Endodermal cell (in vitro differentiated cells): ENCODE measurements at regions not wholly inside any gene's neighbourhood (a gene's known extent, or its start where the extent isn't known, plus 50 kb on each side); places are given as distances from the start of the nearest gene placed in this dataset.

Experiments used
- DNase-seq: peaks from one replicate; pipeline ENCODE4 v3.0.0-alpha.2; 2017
- H3K27ac ChIP-seq: 2 replicates; pipeline ENCODE4 v1.5.1; 2013; ENCODE audit warnings: mild to moderate bottlenecking, low read depth, low read length, moderate library complexity
- H3K27me3 ChIP-seq: 2 replicates; pipeline ENCODE4 v1.6.1; 2013; ENCODE audit warnings: mild to moderate bottlenecking, low read length, moderate library complexity; ENCODE audit not compliant: insufficient read depth, control insufficient read depth, poor library complexity, severe bottlenecking
- H3K36me3 ChIP-seq: 2 replicates; pipeline ENCODE4 v1.7.0; 2013; ENCODE audit warnings: mild to moderate bottlenecking, low read length, moderate library complexity; ENCODE audit not compliant: control insufficient read depth, insufficient read depth
- H3K4me1 ChIP-seq: one replicate; pipeline ENCODE4 v1.7.0; 2013; ENCODE audit warnings: low read length; ENCODE audit not compliant: control insufficient read depth, insufficient read depth
- H3K4me3 ChIP-seq: 2 replicates; pipeline ENCODE4 v1.5.1; 2013; ENCODE audit warnings: mild to moderate bottlenecking, low read length, moderate library complexity
- H3K9ac ChIP-seq: 2 replicates; pipeline ENCODE4 v1.6.1; 2013; ENCODE audit warnings: mild to moderate bottlenecking, low read length, moderate library complexity; ENCODE audit not compliant: poor library complexity, severe bottlenecking; ENCODE audit errors: extremely low read depth
- H3K9me3 ChIP-seq: 2 replicates; pipeline ENCODE4 v1.6.1; 2013; ENCODE audit warnings: mild to moderate bottlenecking, low read length, moderate library complexity; ENCODE audit not compliant: control insufficient read depth
- H3K27ac Mint-ChIP-seq: 2 replicates; pipeline ENCODE4 v1.8.0; 2020; ENCODE audit warnings: mixed read lengths
- H3K27me3 Mint-ChIP-seq: 2 replicates; pipeline ENCODE4 v1.8.0; 2021; ENCODE audit warnings: mild to moderate bottlenecking, mixed read lengths; ENCODE audit not compliant: insufficient read depth
- H3K36me3 Mint-ChIP-seq: 2 replicates; pipeline ENCODE4 v1.8.0; 2020; ENCODE audit warnings: low read depth, mixed read lengths
- H3K4me1 Mint-ChIP-seq: 2 replicates; pipeline ENCODE4 v1.8.0; 2020; ENCODE audit warnings: mixed read lengths
- H3K4me3 Mint-ChIP-seq: 2 replicates; pipeline ENCODE4 v1.8.0; 2020; ENCODE audit warnings: mild to moderate bottlenecking, moderate library complexity, mixed read lengths
- H3K9me3 Mint-ChIP-seq: 2 replicates; pipeline ENCODE4 v1.8.0; 2020; ENCODE audit warnings: mild to moderate bottlenecking, mixed read lengths
- WGBS, 2 experiments: methylation state at CpG; one replicate each; pipeline versions ENCODE4 v1.1.5 to v1.1.7; 2013; ENCODE audit warnings: missing lambda C conversion rate in 2 of 2, mixed read lengths in 1 of 2; ENCODE audit not compliant: insufficient coverage in 1 of 2, insufficient read length in 1 of 2; 5-methylcytosine and 5-hydroxymethylcytosine counted together
- TF ChIP-seq, protein P1 (sequence below): fragments of 200-600 bp; sonication (generic); conservative IDR thresholded peaks from 2 replicates; pipeline ENCODE4 v1.5.0; 2021; ENCODE audit warnings: antibody characterized with exemption, mild to moderate bottlenecking

DNA sequence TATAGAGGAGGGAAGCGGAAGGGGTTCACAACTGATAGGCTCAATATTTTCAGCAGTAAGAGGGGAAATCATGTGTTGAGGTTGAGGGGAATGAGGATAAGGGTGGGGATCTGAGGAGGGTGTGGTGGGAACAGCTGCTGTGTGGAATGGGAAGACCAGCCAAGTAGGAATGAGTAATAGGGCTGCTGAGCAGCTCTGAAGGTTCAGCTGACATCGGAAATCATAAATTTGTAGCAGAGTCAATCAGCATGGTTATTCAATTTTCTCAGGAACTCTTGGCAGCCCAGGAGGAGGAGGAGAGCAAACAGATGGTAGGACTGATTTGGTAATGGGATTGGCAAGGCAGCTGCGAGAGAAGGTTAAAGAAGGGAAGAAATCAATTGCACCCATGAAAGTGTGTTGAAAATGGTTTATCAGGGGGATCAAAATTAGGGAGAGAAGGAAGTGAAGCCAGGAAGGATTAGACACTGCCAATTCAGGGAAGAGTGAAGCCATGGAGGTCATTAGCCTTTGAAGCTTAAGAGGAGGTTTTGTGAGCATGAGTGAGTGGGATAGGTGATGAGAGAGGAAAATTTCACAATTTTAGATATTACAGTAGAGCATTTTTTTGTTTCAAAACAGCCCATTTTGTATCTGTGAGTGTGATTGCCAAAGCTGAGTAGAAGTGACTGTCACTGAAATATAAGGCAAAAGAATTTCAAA is 82.6 kb downstream of the PCDH7 start:
- no peak overlapping the region for H3K4me3 Mint-ChIP-seq
- H3K9me3 Mint-ChIP-seq = peaks cover 20% of the 10 kb centered on the region
- H3K4me1 Mint-ChIP-seq = peaks cover 18% of the 10 kb centered on the region
- H3K27ac ChIP-seq = no peak overlapping the region
- H3K4me1 ChIP-seq = no peaks in the 10 kb centered on the region
- H3K4me3 ChIP-seq = no peak overlapping the region
- H3K9me3 ChIP-seq = peaks cover 16% of the 10 kb centered on the region
- no peak for DNase-seq
- no peak overlapping the region for H3K27ac Mint-ChIP-seq
- no peak overlapping the region for H3K9ac ChIP-seq
- no peaks in the 10 kb centered on the region for H3K27me3 ChIP-seq
- H3K36me3 Mint-ChIP-seq = peaks cover 27% of the 10 kb centered on the region
- WGBS, 2 experiments = 85 to 97% methylated on average over 3 of the region's 3 CpGs
- H3K36me3 ChIP-seq = peaks cover 4% of the 10 kb centered on the region
- H3K27me3 Mint-ChIP-seq = no peaks in the 10 kb centered on the region
- TF ChIP-seq, protein P1, sequence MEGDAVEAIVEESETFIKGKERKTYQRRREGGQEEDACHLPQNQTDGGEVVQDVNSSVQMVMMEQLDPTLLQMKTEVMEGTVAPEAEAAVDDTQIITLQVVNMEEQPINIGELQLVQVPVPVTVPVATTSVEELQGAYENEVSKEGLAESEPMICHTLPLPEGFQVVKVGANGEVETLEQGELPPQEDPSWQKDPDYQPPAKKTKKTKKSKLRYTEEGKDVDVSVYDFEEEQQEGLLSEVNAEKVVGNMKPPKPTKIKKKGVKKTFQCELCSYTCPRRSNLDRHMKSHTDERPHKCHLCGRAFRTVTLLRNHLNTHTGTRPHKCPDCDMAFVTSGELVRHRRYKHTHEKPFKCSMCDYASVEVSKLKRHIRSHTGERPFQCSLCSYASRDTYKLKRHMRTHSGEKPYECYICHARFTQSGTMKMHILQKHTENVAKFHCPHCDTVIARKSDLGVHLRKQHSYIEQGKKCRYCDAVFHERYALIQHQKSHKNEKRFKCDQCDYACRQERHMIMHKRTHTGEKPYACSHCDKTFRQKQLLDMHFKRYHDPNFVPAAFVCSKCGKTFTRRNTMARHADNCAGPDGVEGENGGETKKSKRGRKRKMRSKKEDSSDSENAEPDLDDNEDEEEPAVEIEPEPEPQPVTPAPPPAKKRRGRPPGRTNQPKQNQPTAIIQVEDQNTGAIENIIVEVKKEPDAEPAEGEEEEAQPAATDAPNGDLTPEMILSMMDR = no peak

DNA sequence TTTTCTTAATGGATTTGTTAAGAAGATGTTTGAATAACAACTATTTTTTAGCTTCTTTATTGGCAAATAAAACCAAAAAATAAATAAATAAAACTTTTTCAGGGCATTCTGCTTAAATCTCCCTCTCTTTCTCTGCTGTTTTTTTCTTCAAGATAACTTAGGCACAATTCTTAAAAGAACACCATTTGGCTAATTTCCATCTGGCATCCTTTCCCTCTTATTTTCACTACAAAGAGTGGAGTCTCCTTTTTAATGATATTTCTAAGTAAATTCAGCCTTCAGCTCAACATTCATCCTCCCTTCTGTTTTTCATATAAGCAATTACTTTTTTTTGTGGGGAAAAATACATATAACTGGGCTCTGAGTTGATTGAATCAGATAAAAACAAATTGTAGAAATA is 88.1 kb downstream of the PCDH7 start:
- H3K9ac ChIP-seq = no peak overlapping the region
- no peak for DNase-seq
- Mint-ChIP-seq H3K9me3 (peaks cover 15% of the 10 kb centered on the region), H3K4me1 (peaks cover 3% of the 10 kb centered on the region), H3K27ac (no peak overlapping the region), H3K36me3 (peaks cover 19% of the 10 kb centered on the region), H3K4me3 (no peak overlapping the region), H3K27me3 (no peaks in the 10 kb centered on the region)
- H3K4me3 ChIP-seq = no peak overlapping the region
- peaks cover 16% of the 10 kb centered on the region for H3K9me3 ChIP-seq
- H3K4me1 ChIP-seq = no peaks in the 10 kb centered on the region
- TF ChIP-seq, protein P1 = no peak
- peaks cover 4% of the 10 kb centered on the region for H3K36me3 ChIP-seq
- H3K27ac ChIP-seq = no peak overlapping the region
- H3K27me3 ChIP-seq = no peaks in the 10 kb centered on the region

DNA sequence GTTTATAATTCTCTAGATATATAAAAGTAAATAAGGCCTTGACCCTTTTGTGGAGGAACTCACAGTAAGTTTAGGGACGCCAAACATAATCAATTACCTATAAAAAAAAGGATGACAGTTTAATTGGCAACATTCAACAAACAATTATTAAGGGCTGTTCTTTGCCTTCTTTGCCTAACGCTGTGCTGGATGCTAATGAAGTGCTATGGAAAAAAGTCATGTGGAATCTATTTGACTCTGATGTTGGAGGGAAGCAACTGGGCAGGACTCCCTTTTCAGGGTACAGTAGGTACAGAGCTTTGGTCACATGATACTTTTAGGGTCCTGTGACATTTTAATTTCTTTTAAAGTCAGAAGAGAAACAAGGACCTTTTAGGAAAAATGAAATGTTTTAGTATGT is 91.1 kb downstream of the PCDH7 start:
- Histone ChIP-seq H3K36me3 (no peaks in the 10 kb centered on the region), H3K4me1 (no peaks in the 10 kb centered on the region), H3K27ac (no peak overlapping the region), H3K9me3 (no peaks in the 10 kb centered on the region), H3K9ac (no peak overlapping the region), H3K4me3 (no peak overlapping the region), H3K27me3 (no peaks in the 10 kb centered on the region)
- DNase-seq = no peak
- Mint-ChIP-seq H3K36me3 (peaks cover 8% of the 10 kb centered on the region), H3K27ac (no peak overlapping the region), H3K4me3 (no peak overlapping the region), H3K4me1 (peaks cover 3% of the 10 kb centered on the region), H3K9me3 (no peaks in the 10 kb centered on the region), H3K27me3 (no peaks in the 10 kb centered on the region)
- WGBS, 2 experiments = 46 to 100% methylated on average over 1 to 2 of the region's 2 CpGs
- TF ChIP-seq, protein P1 = no peak
